HG02759 (cell line): ENCODE measurements at regions not wholly inside any gene's neighbourhood (a gene's known extent, or its start where the extent isn't known, plus 50 kb on each side); places are given as distances from the start of the nearest gene placed in this dataset.

Experiments used
- ATAC-seq: cut with Tn5 transposase; IDR thresholded peaks from one replicate; pipeline ENCODE4 v1.9.1; 2021; ENCODE audit warnings: mild to moderate bottlenecking, moderate library complexity; ENCODE audit not compliant: unreplicated experiment

DNA sequence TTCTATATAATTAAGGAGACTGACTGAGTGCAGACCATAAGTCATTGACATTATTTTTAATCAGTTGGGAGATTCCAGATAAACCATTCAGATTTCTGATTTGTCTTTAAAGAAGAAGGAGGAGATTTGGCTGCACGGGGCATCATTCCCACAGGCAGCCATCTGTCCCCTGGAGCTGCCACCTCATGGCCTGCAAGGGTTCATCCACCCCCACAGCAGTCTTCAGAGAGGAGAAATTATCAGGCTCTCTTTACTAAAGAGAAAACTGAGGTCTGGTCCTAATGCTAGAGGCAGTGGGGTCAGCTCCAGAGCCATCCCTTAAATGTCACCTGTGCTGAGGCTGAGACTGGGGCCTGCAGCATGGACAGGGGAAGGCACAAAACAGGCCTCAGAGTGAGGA lies 501.3 kb upstream of the SULF2 start:
- no peak for ATAC-seq

DNA sequence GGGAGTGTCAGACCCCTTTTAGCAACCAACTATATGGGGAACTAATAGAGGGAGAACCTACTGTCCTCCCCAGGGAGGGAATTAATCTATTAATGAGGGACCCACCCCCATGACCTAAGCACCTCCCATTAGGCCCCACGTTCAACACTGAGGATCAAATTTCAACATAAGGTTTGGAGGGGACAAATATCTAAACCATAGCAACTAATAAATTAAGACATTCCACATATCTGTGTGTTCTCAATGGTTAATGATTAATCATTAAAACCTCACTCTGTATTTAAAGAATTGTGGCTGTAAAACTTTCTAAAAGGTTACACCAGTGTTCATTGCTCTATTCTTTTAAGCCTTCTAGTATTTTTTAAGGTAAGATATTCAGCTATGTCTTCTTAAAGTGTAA lies 500.4 kb upstream of the SULF2 start:
- no peak for ATAC-seq

DNA sequence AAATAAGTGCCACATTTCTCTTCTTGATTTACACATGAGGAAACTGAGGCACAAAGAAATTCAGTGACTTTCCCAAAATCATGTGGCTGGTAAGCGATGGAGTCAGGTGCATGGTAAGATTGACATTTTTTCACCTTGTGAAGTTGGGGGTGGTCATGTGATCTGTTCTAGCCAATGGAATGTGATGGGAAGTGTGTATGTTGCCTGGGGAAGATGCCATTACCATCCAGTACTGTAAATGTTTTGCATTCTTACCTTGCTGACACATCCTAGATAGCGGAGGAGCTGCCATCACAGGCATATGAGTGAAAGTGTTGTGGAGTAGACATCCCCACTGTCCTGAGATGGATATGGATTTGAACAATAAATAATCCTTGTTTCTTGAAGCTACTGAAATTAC lies 499.6 kb upstream of the SULF2 start:
- ATAC-seq, result no peak

DNA sequence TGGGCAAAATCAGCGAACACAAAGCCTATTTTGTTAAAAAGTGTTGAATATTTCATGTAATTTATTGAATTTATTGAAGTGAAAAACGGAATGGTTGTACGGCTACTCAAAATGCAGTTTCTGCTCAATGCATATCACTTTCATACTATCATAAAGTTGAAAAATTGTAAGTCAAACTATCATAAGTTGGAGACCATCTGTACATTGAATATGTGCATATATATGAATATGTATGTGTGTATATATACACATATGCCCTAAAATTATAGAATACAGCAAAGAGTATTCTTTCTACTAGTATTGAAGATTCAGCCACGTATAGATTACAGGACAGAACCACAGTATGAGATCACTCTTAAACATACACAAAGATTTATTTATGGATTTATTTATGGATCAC lies 499.0 kb upstream of the SULF2 start:
- ATAC-seq, result no peak

DNA sequence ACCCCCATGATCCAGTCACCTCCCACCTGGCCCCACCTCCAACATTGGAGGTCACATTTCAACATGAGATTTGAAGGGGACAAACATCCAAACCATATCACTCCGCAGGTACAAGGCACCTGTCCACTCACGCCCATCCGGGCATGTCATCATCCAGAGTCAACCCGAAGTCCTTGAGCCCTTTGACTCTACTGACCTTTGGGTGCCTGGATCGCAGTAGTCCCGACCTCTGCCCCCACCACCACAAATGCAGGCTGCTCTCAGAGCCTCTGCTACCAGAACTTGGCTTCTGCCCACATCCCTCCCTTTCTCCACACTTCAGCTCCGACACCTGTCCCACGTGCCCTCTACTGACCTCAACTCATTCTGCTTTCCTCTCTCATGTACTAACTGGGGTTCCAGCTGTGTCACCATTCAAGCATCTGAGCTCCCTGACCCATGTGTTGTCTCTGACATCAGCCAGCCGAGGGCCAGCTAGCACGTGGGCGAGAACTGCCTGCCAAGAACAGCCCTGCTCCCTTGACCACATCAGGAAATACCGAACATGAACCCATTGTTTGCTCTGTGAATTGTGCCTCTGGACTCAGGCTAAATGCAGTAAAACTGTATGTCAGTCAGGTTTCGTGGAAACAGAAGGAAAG lies 498.3 kb upstream of the SULF2 start:
- ATAC-seq, result no peak

DNA sequence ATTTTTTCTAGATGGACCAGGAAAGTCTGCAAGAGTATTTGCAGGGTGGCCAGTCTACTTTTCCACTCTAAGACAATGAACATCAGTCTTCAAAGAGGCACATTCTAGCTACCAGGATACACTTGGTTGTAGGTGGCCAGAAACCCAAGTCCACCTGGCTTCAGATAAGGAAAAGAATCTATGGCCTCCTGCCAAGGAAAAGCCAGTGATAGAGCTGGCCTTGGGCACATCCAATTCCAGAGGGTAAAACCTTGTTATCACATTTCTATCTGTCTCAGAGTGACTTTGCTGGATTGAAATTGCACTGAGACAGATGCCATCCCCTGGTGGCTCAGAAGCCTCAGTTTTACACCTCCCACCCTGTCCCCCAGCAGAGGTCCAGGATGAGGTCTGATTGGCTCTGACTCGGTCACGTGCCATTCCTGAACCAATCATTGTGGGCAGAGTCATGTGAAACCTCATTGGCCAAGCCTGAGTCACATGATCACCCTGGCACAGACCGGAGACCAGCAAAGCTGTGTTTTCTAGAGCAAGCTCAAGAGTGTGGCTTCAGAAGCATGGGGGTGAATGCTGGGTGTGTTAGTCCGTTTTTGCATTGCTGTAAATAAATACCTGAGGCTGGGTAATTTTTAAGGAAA lies 497.4 kb upstream of the SULF2 start:
- no peak for ATAC-seq

DNA sequence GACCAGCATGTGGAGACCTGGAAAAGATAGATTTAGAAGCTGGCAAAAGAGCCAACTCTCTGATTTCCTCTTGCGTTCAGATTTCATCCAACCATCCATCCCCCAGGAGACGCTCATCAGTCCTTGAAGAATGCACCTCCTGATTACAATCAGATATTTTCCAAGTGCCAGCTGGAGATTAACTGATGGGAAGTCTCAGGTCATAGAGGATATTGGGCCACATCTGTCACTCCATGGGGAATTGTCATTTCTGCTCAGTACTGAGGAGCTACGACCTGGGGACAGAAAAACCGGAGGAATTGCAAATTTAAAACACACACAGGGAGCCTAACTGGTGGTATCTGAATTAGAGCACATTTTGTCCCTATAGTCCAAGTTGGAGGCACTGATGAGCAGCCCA lies 496.2 kb upstream of the SULF2 start:
- no peak for ATAC-seq

DNA sequence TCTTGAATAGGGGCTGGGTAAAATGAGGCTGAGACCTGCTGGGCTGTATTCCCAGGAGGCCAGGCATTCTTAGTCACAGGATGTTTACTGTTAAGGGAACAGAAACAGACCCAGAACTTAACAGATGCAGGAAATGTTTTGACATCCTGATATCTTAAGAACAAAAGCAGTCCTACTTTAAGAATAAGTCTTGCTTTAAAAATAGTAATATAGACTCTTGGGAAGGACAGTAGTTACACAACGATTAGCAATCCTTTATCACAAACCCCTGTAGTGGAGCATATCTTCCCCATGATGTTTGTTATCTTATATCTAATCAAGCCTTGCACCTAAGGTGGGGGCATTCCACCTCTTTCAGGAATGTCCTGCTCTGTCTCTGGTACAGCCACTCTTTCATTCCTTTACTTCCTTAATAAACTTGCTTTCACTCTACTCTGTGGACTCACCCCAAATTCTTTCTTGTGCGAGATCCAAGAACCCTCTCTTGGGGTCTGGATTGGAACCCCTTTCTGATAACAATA lies 493.7 kb upstream of the SULF2 start:
- ATAC-seq, result no peak

DNA sequence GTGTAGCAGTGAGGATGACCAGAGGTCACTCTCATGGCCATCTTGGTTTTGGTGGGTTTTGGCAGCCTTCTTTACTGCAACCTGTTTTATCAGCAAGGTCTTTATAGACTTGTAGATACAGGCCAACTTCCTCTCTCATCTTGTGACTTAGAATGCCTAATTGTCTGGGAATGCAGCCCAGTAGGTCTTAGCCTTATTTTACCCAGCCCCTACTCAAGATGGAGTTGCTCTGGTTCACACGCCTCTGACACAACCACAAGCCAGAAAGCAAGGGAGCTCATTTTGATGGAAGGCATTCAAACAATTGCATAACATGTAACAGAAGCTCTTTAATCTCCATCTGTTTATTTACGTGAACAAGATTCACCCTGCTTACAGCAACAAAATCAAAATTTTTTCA lies 492.0 kb upstream of the SULF2 start:
- ATAC-seq, result no peak

DNA sequence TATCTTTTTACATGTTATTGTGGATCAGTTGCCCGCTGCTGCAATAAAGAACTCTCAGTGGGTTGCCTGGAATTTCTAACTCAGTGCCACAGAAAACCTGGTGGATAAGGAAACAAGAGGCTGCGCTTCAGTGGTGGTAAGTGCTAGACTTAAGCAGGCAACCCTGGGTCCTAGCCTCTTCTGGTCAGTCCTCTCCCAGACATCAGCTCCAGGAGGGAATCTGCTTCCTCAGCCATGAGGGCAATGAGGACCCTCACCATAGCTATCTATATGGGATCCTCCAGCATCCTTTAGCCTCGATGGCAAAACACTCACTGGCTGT lies 490.7 kb upstream of the SULF2 start:
- ATAC-seq, result no peak

DNA sequence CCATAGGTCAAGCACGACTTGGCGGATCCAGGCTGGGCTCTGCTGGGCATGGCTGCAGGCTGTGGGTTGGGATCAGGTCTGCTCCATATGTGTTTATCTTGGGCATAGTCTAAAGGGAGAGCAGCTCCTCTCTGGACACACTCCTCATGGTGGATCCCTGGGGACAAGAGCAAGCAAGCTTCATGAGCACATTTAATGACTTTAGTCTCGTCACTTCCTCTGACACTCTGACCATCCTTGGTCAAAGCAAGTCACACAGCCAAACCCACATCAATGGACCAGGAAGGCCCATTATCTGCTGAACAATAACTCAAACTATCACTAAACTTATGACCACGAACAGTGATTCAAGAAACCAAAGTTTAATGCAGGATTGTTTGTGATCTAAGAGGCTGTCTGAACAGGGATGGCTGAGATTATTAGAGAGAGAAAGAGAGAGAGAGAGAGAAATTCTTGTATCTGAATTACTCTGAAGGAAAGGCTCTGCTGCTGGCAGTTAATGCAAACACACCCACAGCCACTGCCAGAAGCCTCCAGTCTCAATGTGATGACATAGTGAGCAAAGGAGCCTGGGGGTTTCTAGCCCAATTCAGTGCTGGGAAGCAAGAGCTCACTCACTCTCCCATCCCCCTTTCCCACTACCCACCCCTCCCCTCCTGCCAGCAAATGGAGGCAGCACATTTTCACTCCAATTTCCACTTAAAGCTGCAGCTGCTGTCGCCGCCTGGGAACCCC lies 490.2 kb upstream of the SULF2 start:
- no peak for ATAC-seq

DNA sequence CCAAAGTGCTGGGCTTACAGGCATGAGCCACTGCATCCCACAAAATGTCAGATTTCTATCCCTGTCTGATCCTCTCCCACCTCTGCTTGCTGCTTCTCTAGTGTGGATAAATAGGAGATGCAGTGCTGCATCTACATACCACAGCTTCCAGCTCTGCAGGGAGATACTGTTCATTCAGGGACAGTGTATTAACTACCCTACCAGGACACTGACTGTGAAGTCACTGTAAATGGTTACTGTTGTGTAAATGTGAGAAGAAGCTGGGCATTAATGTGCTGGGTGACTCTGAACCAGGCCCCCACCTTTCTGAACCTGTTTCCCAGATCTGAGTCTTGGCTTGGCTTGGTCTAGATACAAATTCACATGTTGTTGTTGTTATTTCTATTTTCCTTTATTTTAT lies 488.6 kb upstream of the SULF2 start:
- ATAC-seq, result no peak

DNA sequence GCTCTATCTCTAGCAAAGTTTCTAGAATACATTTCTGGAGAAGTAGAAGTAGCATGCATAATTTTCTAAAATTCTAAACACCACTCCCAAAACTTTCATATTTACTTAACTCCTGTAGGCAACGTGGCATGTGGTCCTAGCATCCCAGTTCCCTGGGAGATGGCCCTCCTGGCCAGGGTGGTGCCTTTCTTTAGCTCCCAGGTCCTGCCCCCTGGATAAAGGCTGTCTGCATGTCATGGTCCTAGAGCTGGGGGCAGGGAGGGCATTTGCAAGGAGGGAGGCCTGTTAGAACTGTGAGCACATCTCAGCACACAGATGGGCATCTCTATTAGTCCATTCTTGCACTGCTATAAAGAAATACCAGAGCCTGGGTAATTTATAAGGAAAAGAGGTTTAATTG lies 485.6 kb upstream of the SULF2 start:
- no peak for ATAC-seq

DNA sequence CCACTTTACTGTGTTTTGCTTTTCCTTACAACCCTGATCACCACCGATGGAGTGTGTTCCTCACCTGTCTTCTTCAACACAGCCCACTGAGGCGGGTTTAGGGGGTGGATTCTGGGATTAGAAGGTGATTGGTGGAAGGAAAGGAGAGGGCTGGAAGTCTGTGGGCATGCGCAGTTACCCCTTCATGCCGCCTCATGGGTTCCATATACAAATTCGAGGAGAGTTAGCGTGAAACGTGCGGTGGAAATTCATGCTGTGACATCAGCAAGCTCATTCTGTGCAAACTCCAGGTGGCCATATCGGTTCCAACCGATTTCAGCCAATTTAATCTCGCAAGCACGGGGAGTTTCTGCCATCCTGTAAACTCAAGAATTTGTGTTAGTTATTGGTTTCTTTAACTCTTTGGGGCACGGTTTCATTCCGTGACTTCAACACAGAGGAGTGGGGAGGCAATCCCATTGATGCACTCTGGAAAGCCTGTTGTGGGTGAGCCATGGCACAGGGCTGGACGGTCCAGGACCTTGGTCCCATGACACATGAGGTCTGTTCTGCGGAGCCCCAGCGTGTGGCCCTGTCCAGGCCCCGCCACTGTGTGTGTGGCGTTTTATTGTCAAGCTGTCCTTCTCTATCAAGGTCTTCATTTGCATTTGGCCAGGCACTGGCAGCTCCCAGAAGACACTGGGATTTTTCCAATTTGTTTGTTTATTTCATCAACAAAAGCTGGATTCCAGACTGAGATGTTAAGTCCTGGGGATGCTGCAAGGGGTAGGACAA lies 482.8 kb upstream of the SULF2 start:
- ATAC-seq, result no peak

DNA sequence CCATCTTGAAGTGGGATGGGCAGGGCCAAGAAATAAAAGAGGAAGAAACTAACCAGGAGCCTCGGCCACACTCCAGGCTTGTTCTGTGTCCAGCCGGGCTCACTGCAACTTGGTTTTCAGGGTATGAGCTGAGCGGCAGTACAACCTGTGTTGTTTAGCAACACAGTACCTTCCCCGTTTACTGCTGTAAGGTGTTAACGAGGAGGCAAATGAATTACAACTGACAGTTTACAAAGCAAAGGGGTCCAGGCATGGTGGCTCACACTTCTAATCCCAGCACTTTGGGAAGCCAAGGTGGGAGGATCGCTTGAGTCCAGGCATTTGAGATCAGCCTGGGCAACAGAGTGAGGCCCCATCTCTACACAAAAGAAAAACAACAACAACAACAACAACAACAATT lies 481.3 kb upstream of the SULF2 start:
- ATAC-seq, result no peak

DNA sequence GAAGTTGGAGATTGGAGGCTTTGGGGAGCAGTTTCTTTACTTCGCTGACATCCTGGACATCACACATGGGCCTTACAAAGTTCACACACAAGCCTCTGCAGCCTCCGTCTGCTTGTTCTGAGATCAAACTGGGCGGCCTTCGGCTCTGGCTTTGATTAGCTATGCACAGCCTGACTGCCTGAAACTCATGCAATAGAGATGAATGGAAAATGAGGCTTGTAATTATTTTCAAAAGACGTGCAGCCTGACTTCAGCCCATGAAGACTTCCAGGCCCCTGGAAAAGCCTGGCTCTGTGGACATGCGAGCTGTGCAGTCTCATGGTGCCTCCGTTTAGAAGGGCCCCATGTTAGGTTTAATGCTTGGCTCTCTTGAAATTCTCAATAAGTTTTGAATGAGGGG lies 480.5 kb upstream of the SULF2 start:
- ATAC-seq, result no peak

DNA sequence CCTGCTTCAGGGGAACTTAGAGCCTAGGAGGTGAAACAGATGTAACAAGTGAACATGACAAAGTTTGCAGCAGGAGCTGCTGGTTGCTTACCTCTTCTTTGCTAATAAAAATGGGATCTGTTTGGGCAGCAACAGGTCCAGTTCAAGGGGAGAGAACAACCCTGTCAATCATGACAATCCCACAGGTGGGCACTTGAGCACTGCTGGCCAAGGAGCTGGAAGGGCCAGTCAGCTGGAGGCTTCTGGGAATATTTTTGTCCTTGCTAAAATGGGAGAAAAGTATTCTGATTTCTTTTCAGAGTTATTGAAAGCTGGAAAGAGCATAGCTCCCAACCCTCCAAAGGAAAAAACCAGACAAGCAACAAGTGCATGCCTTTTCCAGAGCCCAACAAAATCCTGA lies 477.7 kb upstream of the SULF2 start:
- no peak for ATAC-seq

DNA sequence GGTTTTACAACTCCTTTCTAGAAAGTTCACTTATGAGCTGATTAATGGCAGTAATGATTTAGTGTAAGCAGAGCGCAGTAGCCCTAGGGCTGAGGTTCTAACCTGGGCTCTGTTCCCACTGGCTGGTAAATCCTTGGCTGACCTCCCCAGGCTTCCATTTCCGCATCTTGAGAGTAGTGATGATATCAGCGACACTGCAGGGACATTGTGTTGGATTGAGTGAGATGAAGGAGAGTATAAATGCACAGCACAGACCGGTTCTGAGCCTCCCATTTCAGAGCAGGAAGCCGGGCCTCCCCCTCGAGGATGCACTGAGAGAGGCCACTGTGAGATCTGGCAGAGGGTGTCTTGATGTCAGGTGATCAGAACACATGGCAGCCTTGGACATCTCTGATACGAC lies 477.2 kb upstream of the SULF2 start:
- no peak for ATAC-seq

DNA sequence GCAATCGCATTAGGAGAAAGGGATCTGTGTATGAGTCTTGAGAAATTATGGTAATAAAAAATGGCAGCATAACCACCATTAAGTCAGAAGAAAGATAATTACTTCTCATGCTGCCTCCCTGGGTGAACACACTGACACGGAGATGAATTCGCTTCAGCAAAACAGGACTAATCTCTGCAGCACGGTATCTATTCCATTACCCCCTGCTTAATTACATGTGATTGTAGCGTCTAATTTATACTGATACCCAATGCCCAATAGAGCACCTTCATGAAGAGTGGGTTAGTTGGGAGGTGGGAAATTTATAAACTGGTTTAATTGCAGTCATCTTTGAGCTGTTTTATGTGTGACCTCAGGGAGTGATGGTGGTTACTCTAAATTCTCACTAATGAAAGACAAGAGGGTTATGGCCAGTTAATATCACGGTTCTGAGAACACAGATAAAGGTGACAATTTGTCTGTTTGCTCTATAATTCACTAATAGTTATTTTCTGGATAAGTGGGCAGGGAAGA lies 476.2 kb upstream of the SULF2 start:
- no peak for ATAC-seq

DNA sequence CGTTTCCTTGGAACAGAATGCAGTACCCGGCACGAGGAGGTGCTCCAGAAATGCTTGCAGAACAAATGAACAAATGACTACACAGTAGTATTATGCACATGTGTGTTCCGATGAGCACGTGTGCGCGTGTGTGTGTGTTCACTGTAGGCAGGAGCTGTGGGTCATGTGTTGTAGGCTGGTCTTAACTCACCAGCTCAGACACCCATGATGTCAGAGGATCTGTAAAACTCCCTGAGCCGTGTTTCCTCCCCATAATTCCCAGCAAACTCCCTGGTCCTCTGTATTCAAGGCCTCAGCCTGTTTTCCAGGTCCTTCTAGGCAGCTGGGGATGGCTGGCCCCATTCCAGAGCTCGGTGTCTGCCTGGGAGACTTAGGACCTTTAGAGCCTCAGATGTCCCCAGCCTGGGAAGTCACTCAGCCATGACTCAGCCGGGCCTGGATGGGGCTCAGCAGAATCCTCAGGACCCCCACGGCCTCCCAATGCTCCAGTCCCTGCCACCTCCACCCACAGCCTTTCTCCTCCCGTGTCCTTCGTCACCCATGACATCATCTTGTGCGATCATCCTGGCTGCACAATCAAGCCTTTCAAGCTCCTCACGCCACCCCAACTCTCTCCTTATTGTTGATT lies 475.0 kb upstream of the SULF2 start:
- ATAC-seq, result no peak

DNA sequence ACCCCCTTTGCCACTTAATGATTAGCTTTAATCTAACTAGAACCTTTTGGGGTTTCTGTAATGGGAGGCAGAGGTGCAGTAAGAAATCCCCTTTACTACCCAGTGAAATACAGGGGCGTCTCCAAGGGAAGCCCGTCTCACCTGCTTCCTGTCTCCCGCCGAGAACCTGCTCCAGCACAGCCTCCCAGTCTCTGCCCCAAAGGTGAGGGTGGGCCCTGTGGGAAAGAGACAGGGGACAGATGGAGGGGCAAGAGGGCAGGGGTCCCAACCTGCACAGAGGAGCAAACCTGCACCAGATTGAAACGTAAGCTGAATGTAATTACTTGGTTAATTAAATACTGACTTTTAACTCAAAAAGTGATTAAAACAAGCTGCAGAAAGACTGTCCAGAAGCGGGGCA lies 474.2 kb upstream of the SULF2 start:
- no peak for ATAC-seq
